ENCODE measurements at regions not wholly inside any gene's neighbourhood (a gene's known extent, or its start where the extent isn't known, plus 50 kb on each side); places are given as distances from the start of the nearest gene placed in this dataset.
A peak's percentile ranks its signal among the peaks of the same experiment; 100 is the strongest.
"Not testable (repeated sequence)": the region's sequence is repeated elsewhere in the genome, so short reads cannot be mapped to it uniquely, and the experiment has no call there.

DNA sequence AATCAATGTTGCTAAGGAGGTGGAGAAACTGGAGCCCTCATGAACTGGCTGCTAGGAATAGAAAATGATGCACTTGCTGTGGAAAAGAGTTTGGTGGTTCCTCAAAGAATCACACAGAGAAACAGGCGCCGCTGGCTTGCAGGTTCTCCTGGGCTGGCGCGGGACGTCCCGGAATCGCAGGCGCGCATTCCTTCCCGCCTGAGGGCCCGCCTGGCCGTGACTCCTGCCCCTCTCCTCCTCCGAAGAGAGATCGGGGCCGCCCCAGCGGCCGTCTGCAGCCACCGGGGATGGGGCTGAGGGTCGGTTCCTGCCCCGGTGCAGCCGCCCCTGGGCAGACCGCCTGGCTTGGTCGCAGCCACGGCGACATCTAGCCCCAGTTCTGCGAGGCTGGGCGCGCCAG is 284.4 kb downstream of the CWH43 start:
- H3K9me3 ChIP-seq (ENCODE audit: low read depth, low read length, poor library complexity, severe bottlenecking); intact Hi-C loops (cut with micrococcal nuclease; ENCODE audit: unreplicated experiment); BruUV-seq (replicated peaks); POLR2A ChIA-PET (ENCODE audit: low non-redundant PET); H3K36me3 ChIP-seq (ENCODE audit: insufficient read depth, low read length, poor library complexity, severe bottlenecking); DNase-seq (ENCODE audit: low spot score); H3K4me1 ChIP-seq (ENCODE audit: insufficient read depth, low read length, poor library complexity, severe bottlenecking); H3K4me3 ChIP-seq (ENCODE audit: low read depth, low read length, poor library complexity, severe bottlenecking); H3K27me3 ChIP-seq (replicated peaks; ENCODE audit: insufficient read depth, low read depth, low read length, poor library complexity); H3K27ac ChIP-seq (ENCODE audit: low read depth, low read length, poor library complexity, severe bottlenecking); CTCF ChIA-PET: not testable (repeated sequence)

- intact Hi-C loops (cut with micrococcal nuclease; ENCODE audit: unreplicated experiment), result not testable (repeated sequence)
These were observed 284.8 kb downstream of the CWH43 start for GRCh38 chr4:49270912-49271311.

DNA sequence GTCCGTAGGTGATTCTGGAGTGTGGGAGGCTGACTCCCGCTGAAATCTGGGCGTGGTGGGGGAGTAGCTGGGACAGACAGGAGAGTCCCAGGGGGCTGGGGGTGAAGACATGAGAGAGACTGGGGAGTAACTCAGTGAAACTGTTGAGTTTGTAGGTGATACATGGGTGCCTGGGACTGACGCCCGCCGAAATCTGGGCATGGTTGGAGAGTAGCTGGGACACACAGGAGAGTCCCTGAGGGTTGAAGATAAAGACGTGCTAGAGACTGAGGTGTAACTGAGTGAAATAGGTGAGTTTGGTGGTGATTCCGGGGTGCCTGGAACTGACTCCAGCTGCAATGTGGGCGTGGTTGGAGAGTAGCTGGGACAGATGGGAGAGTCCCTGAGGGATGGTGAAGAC is 299.8 kb downstream of the CWH43 start:
- BruUV-seq (replicated peaks); H3K27ac ChIP-seq (ENCODE audit: low read depth, low read length, poor library complexity, severe bottlenecking); H3K36me3 ChIP-seq (ENCODE audit: insufficient read depth, low read length, poor library complexity, severe bottlenecking); CTCF ChIA-PET; H3K27me3 ChIP-seq (replicated peaks; ENCODE audit: insufficient read depth, low read depth, low read length, poor library complexity); intact Hi-C loops (cut with micrococcal nuclease; ENCODE audit: unreplicated experiment); H3K4me3 ChIP-seq (ENCODE audit: low read depth, low read length, poor library complexity, severe bottlenecking); H3K9me3 ChIP-seq (ENCODE audit: low read depth, low read length, poor library complexity, severe bottlenecking); H3K4me1 ChIP-seq (ENCODE audit: insufficient read depth, low read length, poor library complexity, severe bottlenecking); DNase-seq (ENCODE audit: low spot score); POLR2A ChIA-PET (ENCODE audit: low non-redundant PET): not testable (repeated sequence)

More at GRCh38 chr4:49270912-49271311, 284.8 kb downstream of the CWH43 start:
- H3K27ac ChIP-seq (ENCODE audit: low read depth, low read length, poor library complexity, severe bottlenecking); H3K36me3 ChIP-seq (ENCODE audit: insufficient read depth, low read length, poor library complexity, severe bottlenecking); H3K9me3 ChIP-seq (ENCODE audit: low read depth, low read length, poor library complexity, severe bottlenecking); BruUV-seq (replicated peaks); H3K27me3 ChIP-seq (replicated peaks; ENCODE audit: insufficient read depth, low read depth, low read length, poor library complexity); H3K4me3 ChIP-seq (ENCODE audit: low read depth, low read length, poor library complexity, severe bottlenecking); H3K4me1 ChIP-seq (ENCODE audit: insufficient read depth, low read length, poor library complexity, severe bottlenecking); CTCF ChIA-PET; POLR2A ChIA-PET (ENCODE audit: low non-redundant PET); DNase-seq (ENCODE audit: low spot score): not testable (repeated sequence)

DNA sequence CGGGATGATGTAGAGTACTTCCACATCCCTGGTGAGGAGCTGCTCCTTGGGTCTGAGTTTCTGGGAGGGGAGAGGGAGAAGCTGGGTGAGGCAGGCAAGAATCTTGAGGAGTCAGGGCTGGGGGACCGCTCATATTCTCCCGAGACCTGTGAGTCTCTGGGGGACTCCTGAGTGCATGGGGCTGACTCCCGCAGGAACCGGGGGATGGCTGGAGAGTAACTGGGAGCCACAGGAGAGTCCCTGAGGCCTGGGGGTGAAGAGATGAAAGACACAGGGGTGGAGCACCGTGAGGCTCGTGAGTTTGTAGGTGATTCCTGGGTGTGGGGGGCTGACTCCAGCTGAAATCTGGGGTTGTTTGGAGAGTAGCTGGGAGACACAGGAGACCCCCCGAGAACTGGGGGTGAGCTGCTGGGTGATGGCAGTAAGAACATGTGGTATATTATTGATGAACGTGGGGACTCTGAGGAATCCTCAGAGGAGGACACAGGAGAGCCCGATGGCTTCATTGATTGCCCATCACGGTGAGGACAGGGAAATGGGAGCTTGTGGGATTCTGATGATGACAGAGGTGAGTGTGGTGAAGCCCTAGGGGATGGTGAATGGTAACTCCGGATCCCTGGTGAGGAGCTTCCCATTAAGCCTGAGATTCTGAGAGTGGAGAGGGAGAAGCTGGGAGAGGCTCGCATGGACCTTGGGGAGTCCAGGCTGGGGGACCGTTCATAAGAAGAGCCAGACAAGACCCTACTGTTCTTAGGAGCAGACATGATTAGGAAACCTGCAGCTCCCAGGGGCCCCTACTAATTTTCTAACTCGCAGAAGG is 301.1 kb downstream of the CWH43 start:
- not testable (repeated sequence) for DNase-seq (ENCODE audit: low spot score)

DNA sequence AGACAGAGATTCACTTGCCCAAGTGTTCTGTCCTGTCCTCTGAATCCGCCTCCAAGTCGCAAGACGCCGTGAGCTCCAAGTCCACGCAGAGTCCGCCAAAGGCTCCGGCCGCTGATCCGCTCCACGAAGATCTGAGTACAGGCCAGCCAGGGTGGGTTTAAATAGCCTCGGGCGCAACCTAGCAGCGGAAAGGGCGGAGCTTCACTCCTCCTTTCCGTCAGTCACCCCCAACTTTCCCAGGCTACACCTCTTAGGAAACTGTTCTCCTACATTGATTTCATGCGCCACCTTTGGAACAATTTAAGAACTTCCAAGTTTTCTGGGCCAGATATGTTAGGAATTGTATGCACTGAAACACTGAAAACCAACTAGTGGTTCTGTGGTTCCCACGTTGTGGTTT is 301.8 kb downstream of the CWH43 start:
- H3K36me3 ChIP-seq (ENCODE audit: insufficient read depth, low read length, poor library complexity, severe bottlenecking); H3K27ac ChIP-seq (ENCODE audit: low read depth, low read length, poor library complexity, severe bottlenecking); BruUV-seq (replicated peaks); H3K27me3 ChIP-seq (replicated peaks; ENCODE audit: insufficient read depth, low read depth, low read length, poor library complexity); H3K4me1 ChIP-seq (ENCODE audit: insufficient read depth, low read length, poor library complexity, severe bottlenecking); intact Hi-C loops (cut with micrococcal nuclease; ENCODE audit: unreplicated experiment); H3K4me3 ChIP-seq (ENCODE audit: low read depth, low read length, poor library complexity, severe bottlenecking); H3K9me3 ChIP-seq (ENCODE audit: low read depth, low read length, poor library complexity, severe bottlenecking); CTCF ChIA-PET; POLR2A ChIA-PET (ENCODE audit: low non-redundant PET): not testable (repeated sequence)
- DNase-seq (ENCODE audit: low spot score), result peak; percentile 35

More for the DNA sequence above, 301.1 kb downstream of the CWH43 start:
- BruUV-seq (replicated peaks); H3K36me3 ChIP-seq (ENCODE audit: insufficient read depth, low read length, poor library complexity, severe bottlenecking); intact Hi-C loops (cut with micrococcal nuclease; ENCODE audit: unreplicated experiment); CTCF ChIA-PET; POLR2A ChIA-PET (ENCODE audit: low non-redundant PET); H3K4me3 ChIP-seq (ENCODE audit: low read depth, low read length, poor library complexity, severe bottlenecking); H3K4me1 ChIP-seq (ENCODE audit: insufficient read depth, low read length, poor library complexity, severe bottlenecking); H3K9me3 ChIP-seq (ENCODE audit: low read depth, low read length, poor library complexity, severe bottlenecking); H3K27ac ChIP-seq (ENCODE audit: low read depth, low read length, poor library complexity, severe bottlenecking); H3K27me3 ChIP-seq (replicated peaks; ENCODE audit: insufficient read depth, low read depth, low read length, poor library complexity): not testable (repeated sequence)

DNA sequence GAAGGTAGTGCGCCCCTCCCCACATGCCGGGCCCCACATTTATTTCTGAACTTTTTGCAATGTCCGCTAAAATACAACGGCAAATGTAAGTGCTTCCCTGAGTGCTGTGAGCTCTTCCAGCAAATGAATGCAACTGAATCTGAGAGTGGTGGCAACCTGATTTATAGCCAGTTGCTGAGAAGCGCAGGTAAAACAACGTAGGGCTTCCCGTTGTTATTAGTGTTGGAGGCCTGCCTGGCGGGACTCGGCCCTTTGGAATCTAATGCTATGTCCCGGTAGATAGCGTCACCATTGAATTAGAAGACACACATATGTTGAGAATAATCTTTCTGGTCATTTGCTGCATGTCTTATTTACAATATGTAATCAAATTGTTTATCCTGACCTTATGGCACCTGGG is 302.7 kb downstream of the CWH43 start:
- BruUV-seq (replicated peaks), result not testable (repeated sequence)
- peak; percentile 7 for DNase-seq (ENCODE audit: low spot score)

GRCh38 chr4:49314815-49315214 is 328.7 kb downstream of the CWH43 start:
- DNase-seq (ENCODE audit: low spot score); BruUV-seq (replicated peaks); H3K4me3 ChIP-seq (ENCODE audit: low read depth, low read length, poor library complexity, severe bottlenecking); CTCF ChIA-PET; H3K27ac ChIP-seq (ENCODE audit: low read depth, low read length, poor library complexity, severe bottlenecking); H3K9me3 ChIP-seq (ENCODE audit: low read depth, low read length, poor library complexity, severe bottlenecking); H3K36me3 ChIP-seq (ENCODE audit: insufficient read depth, low read length, poor library complexity, severe bottlenecking); intact Hi-C loops (cut with micrococcal nuclease; ENCODE audit: unreplicated experiment); H3K4me1 ChIP-seq (ENCODE audit: insufficient read depth, low read length, poor library complexity, severe bottlenecking); H3K27me3 ChIP-seq (replicated peaks; ENCODE audit: insufficient read depth, low read depth, low read length, poor library complexity); POLR2A ChIA-PET (ENCODE audit: low non-redundant PET): not testable (repeated sequence)

More for the DNA sequence above, 302.7 kb downstream of the CWH43 start:
- H3K9me3 ChIP-seq (ENCODE audit: low read depth, low read length, poor library complexity, severe bottlenecking); H3K27ac ChIP-seq (ENCODE audit: low read depth, low read length, poor library complexity, severe bottlenecking); H3K4me3 ChIP-seq (ENCODE audit: low read depth, low read length, poor library complexity, severe bottlenecking); H3K4me1 ChIP-seq (ENCODE audit: insufficient read depth, low read length, poor library complexity, severe bottlenecking); intact Hi-C loops (cut with micrococcal nuclease; ENCODE audit: unreplicated experiment); CTCF ChIA-PET; POLR2A ChIA-PET (ENCODE audit: low non-redundant PET); H3K27me3 ChIP-seq (replicated peaks; ENCODE audit: insufficient read depth, low read depth, low read length, poor library complexity); H3K36me3 ChIP-seq (ENCODE audit: insufficient read depth, low read length, poor library complexity, severe bottlenecking): not testable (repeated sequence)
